Gastrocnemius medialis (tissue), 4 donors: ENCODE measurements at regions not wholly inside any gene's neighbourhood (a gene's known extent, or its start where the extent isn't known, plus 50 kb on each side); places are given as distances from the start of the nearest gene placed in this dataset.

Experiments
- ATAC-seq, 2 donors: fragments of 150-250 bp; one replicate each; pipeline ENCODE4 v1.9.1; 2016
- DNase-seq, 2 donors: peaks; one replicate each; pipeline ENCODE4 v3.0.0-alpha.2; 2019
- H3K27ac ChIP-seq, 4 donors: fragments of 200-600 bp; sonication (generic); 1 replicate in 1 of 4; 2 replicates in 3 of 4; pipeline ENCODE4 v1.5.1; 2016 to 2018; ENCODE audit warnings: mild to moderate bottlenecking in 2 of 4, moderate library complexity in 1 of 4
- H3K27me3 ChIP-seq, 3 donors: fragments of 200-600 bp; sonication (generic) in 2 of 3; 1 replicate in 1 of 3; 2 replicates in 2 of 3; pipeline versions ENCODE4 v1.5.1 to v1.6.0; 2016 to 2019; ENCODE audit warnings: mild to moderate bottlenecking in 1 of 3, moderate library complexity in 1 of 3
- H3K36me3 ChIP-seq, 2 donors: fragments of 200-600 bp; sonication (generic) in 1 of 2; one replicate each; pipeline ENCODE4 v1.5.1; 2017 to 2018
- H3K4me1 ChIP-seq, 2 donors: fragments of 200-600 bp; sonication (generic) in 1 of 2; one replicate each; pipeline ENCODE4 v1.5.1; 2016 to 2017; ENCODE audit warnings: mild to moderate bottlenecking in 2 of 2
- H3K4me3 ChIP-seq, 4 donors: fragments of 200-600 bp; sonication (generic) in 3 of 4; 1 replicate in 1 of 4; 2 replicates in 3 of 4; pipeline ENCODE4 v1.5.1; 2016 to 2019; ENCODE audit warnings: mild to moderate bottlenecking in 2 of 4
- H3K9me3 ChIP-seq, 3 donors: fragments of 200-600 bp; sonication (generic) in 2 of 3; 1 replicate in 1 of 3; 2 replicates in 2 of 3; pipeline ENCODE4 v1.5.1; 2016 to 2019
- CTCF ChIP-seq, 5 experiments: fragments of 450-650 bp in 3 of 5; fragments of 200-600 bp in 2 of 5; sonication (generic) in 2 of 5; IDR thresholded peaks in 4 of 5; conservative IDR thresholded peaks in 1 of 5; 1 replicate in 4 of 5; 2 replicates in 1 of 5; pipeline ENCODE4 v1.5.1; 2016 to 2019; ENCODE audit warnings: antibody characterized with exemption in 5 of 5, mild to moderate bottlenecking in 3 of 5, moderate library complexity in 3 of 5
- POLR2A ChIP-seq, 2 donors: fragments of 450-650 bp; IDR thresholded peaks; one replicate each; pipeline ENCODE4 v1.6.1; 2017; ENCODE audit warnings: antibody characterized with exemption in 2 of 2, mild to moderate bottlenecking in 2 of 2, moderate library complexity in 2 of 2
- in situ Hi-C, 4 donors: fragments of 200-750 bp; cut with MboI; loops; one replicate each; pipeline versions ENCODE4 v1.15.0 to v1.8.0; 2017; ENCODE audit warnings: low sequenced_read_pairs in 4 of 4
- intact Hi-C: fragments of 100-400 bp; cut with DNase I; formaldehyde crosslinking; loops from one replicate; pipeline ENCODE4 v1.15.1; 2023; ENCODE audit warnings: low total_unique reads

GRCh38 chr1:72481420-72481970 is 199.2 kb upstream of the NEGR1 start:
- intact Hi-C loops, result no loop called here
- in situ Hi-C loops, result no loop called here
- Histone ChIP-seq H3K4me1 (no peaks in the 10 kb centered on the region), H3K4me3 (no peak overlapping the region), H3K27me3 (no peaks in the 10 kb centered on the region), H3K9me3 (no peaks in the 10 kb centered on the region), H3K36me3 (no peaks in the 10 kb centered on the region), H3K27ac (no peak overlapping the region)
- DNase-seq (no peak), ATAC-seq (no peak)
- TF ChIP-seq POLR2A (IDR thresholded peaks at IDR 0.05), result no peak
- no peak for TF ChIP-seq CTCF (IDR thresholded peaks at IDR 0.05 in 4 of 5, conservative IDR thresholded peaks at IDR 0.05 in 1 of 5)

GRCh38 chr1:72466376-72466775 is 184.0 kb upstream of the NEGR1 start:
- DNase-seq, result no peak
- in situ Hi-C loops, result no loop called here
- no peaks in the 10 kb centered on the region for H3K9me3 ChIP-seq
- ATAC-seq, result no peak
- no peak for TF ChIP-seq POLR2A (IDR thresholded peaks at IDR 0.05)
- no peak for TF ChIP-seq CTCF (IDR thresholded peaks at IDR 0.05 in 4 of 5, conservative IDR thresholded peaks at IDR 0.05 in 1 of 5)
- no peak overlapping the region for H3K27ac ChIP-seq
- H3K27me3 ChIP-seq, result no peaks in the 10 kb centered on the region
- H3K4me1 ChIP-seq, result no peaks in the 10 kb centered on the region
- no peak overlapping the region for H3K4me3 ChIP-seq
- no peaks in the 10 kb centered on the region for H3K36me3 ChIP-seq
- intact Hi-C loops, result no loop called here

- in situ Hi-C loops, result no loop called here
- H3K4me1 ChIP-seq, result no peaks in the 10 kb centered on the region
- intact Hi-C loops, result no loop called here
Measured at GRCh38 chr1:72462186-72462905, 180.0 kb upstream of the NEGR1 start.

GRCh38 chr1:72442262-72442661 is 159.9 kb upstream of the NEGR1 start:
- H3K27ac ChIP-seq, result no peak overlapping the region
- no peaks in the 10 kb centered on the region for H3K27me3 ChIP-seq
- no peak for TF ChIP-seq CTCF (IDR thresholded peaks at IDR 0.05 in 4 of 5, conservative IDR thresholded peaks at IDR 0.05 in 1 of 5)
- TF ChIP-seq POLR2A (IDR thresholded peaks at IDR 0.05), result no peak
- ATAC-seq (no peak), DNase-seq (no peak)
- H3K4me1 ChIP-seq, result no peaks in the 10 kb centered on the region
- no peak overlapping the region for H3K4me3 ChIP-seq
- in situ Hi-C loops (no loop called here), intact Hi-C loops (no loop called here)
- no peaks in the 10 kb centered on the region for H3K9me3 ChIP-seq
- no peaks in the 10 kb centered on the region for H3K36me3 ChIP-seq

More at GRCh38 chr1:72462186-72462905, 180.0 kb upstream of the NEGR1 start:
- H3K27ac ChIP-seq, result no peak overlapping the region
- H3K27me3 ChIP-seq, result no peaks in the 10 kb centered on the region
- H3K4me3 ChIP-seq, result no peak overlapping the region
- H3K9me3 ChIP-seq, result no peaks in the 10 kb centered on the region
- DNase-seq (no peak), ATAC-seq (no peak)
- no peaks in the 10 kb centered on the region for H3K36me3 ChIP-seq
- no peak for TF ChIP-seq CTCF (IDR thresholded peaks at IDR 0.05 in 4 of 5, conservative IDR thresholded peaks at IDR 0.05 in 1 of 5)
- no peak for TF ChIP-seq POLR2A (IDR thresholded peaks at IDR 0.05)
